T-helper 17 cell (primary cell): ENCODE measurements at regions not wholly inside any gene's neighbourhood (a gene's known extent, or its start where the extent isn't known, plus 50 kb on each side); places are given as distances from the start of the nearest gene placed in this dataset.
A peak's percentile ranks its signal among the peaks of the same experiment; 100 is the strongest.
"Not testable (repeated sequence)": the region's sequence is repeated elsewhere in the genome, so short reads cannot be mapped to it uniquely, and the experiment has no call there.

Source experiments
- ATAC-seq: fragments of 150-1000 bp; cut with Tn5 transposase; 2 replicates; pipeline ENCODE4 v1.10.0; 2021; ENCODE audit warnings: mild to moderate bottlenecking, moderate library complexity
- DNase-seq, 3 donors: peaks; one replicate each; pipeline versions ENCODE4 v3.0.0 to v3.0.0-alpha.2; 2020 to 2021
- H3K9me3 ChIP-seq: one replicate; pipeline ENCODE4 v1.7.0; 2013; ENCODE audit warnings: low read length, mild to moderate bottlenecking; ENCODE audit not compliant: control insufficient read depth, poor library complexity, severe bottlenecking
- H3K27ac Mint-ChIP-seq: one replicate; pipeline ENCODE4 v1.8.0; 2022; ENCODE audit warnings: mild to moderate bottlenecking, moderate library complexity, mixed read lengths
- H3K27me3 Mint-ChIP-seq: one replicate; pipeline ENCODE4 v1.8.0; 2022; ENCODE audit warnings: mixed read lengths
- H3K36me3 Mint-ChIP-seq: one replicate; pipeline ENCODE4 v1.8.0; 2022; ENCODE audit warnings: low read depth, mixed read lengths
- H3K4me1 Mint-ChIP-seq: one replicate; pipeline ENCODE4 v1.8.0; 2022; ENCODE audit warnings: mild to moderate bottlenecking, mixed read lengths
- H3K4me3 Mint-ChIP-seq: one replicate; pipeline ENCODE4 v1.8.0; 2022; ENCODE audit warnings: mild to moderate bottlenecking, moderate library complexity, mixed read lengths

DNA sequence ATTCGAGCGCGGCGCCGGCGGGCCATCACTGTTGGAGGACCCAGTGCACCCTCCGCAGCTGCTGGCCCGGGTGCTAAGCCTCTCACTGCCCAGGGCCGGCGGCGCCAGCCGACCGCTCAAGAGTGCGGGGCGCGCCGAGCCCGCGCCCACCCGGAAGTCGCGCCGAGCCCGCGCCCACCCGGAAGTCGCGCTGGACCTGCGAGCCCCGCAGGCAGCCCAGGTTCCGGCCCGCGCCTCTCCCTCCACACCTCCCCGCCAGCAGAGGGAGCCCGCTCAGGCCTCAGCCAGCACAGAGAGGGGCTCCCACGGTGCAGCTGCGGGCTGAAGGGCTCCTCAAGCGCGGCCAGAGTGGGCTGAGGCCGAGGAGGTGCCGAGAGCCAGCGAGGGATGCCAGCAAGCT lies 170.8 kb downstream of the GTF2H2C_2 start:
- DNase-seq, result peak in 1 of 3 donors; percentile 27
- not testable (repeated sequence) for H3K9me3 ChIP-seq, ATAC-seq, H3K27ac Mint-ChIP-seq, H3K4me1 Mint-ChIP-seq, H3K27me3 Mint-ChIP-seq, H3K4me3 Mint-ChIP-seq, H3K36me3 Mint-ChIP-seq
